NCI-H1417 treated with DMSO at 0.1 percent for 48 hours (cell line): ENCODE measurements at regions not wholly inside any gene's neighbourhood (a gene's known extent, or its start where the extent isn't known, plus 50 kb on each side); places are given as distances from the start of the nearest gene placed in this dataset.

Experiments used
- DNase-seq: peaks from one replicate; lab custom pipeline; 2025; lab: John Stamatoyannopoulos, UW

DNA sequence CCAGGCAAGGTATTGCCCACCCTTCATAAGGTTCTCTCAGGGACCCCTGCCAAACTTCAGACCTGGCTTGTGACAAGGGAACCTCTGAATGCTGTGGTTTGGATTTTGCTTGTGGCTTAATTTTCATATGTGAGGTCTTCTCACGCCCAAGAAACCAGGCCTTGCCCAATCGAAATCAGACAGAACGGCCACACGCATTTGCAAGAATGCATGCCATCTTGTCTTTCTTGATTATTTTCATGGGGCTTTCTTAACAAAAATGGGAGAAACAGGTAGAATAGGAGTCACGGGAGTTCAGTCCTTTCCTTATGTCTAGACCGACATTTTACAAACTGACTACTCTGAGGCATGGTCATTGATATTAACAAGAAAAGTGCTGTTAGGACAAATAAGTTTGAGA lies 170.2 kb upstream of the PAPPA start:
- no peak for DNase-seq

DNA sequence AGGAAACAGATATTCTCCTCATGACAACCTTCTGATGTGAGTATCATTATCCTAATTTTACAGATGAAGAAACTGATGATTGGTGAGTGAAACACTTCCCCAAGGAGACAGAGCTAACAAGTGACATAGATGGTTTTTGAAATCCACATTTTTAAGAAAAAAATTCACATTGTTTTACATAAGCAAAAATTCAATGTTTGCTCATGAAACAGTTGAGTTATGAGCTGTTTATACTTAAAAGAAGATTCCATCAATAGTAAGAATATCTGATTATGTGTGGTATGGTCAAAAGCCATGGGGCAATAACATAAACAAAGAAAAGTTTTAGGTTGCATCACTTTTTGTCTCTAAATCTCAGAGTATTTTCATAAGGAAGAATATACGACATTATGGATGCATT lies 167.9 kb upstream of the PAPPA start:
- DNase-seq = no peak

DNA sequence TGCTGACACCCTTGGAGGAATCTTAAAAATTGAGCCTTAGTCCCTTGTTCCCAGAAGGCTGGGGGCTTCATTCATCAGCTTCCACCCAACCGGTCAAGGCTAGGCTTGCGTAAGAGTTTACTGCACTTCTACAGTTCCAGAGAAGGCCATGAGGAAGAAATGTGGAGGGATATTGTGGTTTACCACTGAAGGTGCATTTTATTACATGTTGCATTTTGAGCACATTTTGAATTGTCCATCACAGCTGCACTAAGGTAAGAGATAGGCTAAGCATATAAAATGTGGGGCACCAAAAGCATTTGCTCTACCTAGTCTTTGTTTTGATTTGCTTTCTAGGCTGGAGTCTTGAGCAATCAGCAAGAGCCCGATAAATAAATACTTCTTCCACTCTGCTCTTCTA lies 167.1 kb upstream of the PAPPA start:
- DNase-seq = no peak

DNA sequence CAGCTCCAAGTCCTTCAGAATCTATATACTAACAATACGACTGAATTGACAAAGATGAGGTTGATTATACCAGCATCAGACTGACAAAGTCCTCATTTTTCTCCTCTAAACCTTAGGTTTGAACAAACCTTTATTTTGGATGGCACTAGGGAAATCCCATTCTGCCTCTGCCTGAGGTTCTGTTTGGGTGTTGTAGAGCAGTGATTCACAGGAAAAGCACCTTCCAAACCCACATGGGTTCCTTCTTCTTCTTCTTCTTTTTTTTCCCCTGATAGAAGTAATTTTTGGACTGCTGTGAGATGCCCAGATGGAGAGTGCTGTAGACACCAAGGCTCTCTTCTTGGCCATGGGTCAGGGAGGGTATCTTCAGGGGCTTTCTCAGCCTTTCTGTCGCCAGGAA lies 164.9 kb upstream of the PAPPA start:
- no peak for DNase-seq

DNA sequence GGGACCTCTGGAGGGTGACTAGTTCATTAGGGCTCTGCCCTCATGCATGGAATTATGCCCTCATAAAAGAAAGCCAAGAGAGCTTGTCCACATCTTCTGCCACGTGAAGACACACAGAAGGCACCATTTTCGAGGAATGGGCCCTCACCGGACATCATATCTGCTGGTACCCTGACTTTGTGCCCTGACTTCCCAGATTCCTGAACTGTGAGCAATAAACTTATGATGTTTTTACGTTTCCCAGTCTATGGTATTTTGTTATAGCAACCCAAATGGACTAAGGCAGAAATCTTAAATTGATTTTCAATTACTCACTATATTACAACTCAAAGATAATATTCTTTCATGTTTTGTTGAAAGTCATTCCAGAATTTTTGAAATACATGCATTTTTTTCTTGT lies 163.8 kb upstream of the PAPPA start:
- no peak for DNase-seq

DNA sequence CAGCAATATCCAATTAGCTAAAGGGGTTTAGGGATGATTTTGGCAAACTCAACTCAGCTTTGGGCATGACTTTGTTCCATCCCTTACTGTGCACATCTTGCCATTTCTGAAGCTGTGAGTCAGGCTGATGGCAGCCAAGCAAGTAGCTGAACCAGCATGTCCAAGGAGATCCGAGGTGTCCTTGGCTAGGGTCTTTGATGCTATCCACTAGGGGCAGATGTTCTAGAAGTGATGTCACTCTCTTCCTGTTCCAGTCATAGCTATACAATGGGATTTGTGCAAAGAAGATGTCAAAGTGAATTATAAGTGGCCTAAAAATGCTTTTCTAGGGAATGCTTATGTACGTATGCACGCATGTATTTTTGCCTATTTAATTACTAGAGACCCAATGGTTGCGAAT lies 160.8 kb upstream of the PAPPA start:
- DNase-seq = no peak

DNA sequence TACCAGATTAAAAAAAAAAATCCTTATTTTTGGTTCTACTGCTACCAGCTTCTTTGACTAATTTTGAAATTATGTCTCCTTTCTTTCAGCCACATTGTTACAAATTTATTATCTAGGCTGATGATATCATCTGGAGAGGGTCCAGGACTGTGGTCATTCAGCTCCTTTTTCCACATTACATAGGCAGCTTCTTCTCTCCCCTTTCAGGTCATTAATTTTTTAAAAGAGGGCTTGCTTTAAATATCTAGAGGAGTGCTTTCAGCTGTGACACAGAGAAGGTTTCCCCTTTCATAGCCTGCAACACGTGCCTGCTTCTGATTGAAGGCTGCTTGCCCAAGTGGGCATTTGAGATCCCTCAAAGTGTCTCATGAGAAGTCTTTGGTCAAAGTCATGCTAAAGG lies 155.7 kb upstream of the PAPPA start:
- DNase-seq = no peak

DNA sequence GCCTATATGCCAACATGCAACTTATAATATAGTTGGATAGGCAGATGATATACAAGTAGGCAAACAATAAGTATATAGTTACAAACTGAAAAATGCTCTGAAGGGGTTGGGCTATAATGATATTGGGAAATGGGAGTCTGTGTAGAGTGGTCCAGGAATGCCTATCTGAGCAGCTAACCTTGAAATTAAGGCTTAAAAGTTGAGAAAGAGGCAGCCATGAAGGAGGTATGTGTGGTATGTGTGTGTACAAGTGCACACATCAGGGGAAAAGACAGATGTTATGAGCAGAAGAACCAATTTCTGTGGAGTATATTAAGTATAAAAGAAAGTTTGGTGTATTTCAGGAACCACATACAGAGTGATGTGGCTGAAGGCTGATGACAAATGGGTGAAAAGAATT lies 154.9 kb upstream of the PAPPA start:
- DNase-seq = no peak

DNA sequence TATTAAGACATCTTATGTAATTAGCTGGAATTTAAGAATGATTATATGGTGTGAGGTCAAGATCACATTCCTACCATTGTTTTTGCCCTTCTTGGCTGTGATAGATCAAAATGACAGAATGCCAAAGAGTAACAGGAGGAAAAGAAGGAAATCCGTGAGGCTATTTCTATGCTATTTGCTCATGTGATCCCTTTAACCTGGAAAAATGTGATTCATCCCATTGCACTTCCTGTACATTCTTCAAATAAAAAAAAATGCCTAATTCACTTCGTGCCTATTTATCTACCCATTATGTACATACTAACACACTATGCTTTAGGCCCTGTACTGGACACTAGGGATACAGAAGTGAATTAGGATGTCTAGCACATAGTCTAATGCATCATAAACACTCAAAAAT lies 154.1 kb upstream of the PAPPA start:
- DNase-seq = no peak

DNA sequence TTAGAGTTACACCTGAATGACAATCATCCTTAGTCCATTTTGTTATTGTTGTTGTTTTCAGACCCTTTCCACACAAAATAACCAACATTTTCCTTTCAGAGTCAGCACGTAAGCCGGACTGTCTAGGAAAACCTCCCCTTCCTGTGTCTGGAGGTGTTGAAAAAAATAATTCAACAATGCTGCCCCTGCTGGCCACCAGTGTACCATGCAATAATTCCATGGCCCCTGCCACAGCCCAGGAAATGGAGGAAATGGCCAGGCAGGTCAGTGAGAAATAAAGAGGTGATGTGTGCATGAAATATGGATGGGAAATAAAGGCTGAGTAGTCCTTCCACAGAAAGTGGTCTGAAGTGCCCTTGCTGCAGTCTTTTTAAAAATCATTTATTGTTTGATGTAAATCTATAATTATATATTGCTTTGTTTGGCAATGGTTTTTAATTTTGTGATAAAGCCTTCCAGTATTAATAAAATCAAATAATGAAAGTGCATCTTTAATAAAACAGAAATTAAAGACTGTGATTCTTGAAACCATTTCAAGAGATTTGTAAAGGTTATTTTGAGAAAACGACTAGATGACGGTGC lies 152.8 kb upstream of the PAPPA start:
- no peak for DNase-seq

DNA sequence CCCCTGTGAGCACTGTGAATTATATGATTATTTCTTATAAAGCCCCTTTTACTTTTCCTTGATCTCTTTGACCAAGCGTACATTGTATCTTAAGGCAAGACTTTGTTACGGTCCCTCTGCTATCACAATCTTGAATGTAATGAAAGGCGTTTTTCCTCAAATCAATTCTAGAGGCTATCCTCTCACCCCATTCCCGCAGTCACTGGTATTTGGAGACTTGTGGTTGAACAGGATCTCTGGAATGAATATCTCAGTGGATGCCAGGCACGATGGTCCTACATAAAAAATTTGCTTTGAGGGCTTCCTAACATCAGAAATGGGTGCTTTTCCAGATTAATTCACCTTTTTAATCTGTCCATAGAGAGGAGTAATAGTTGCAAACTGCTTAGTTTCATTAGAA lies 151.4 kb upstream of the PAPPA start:
- DNase-seq = no peak

DNA sequence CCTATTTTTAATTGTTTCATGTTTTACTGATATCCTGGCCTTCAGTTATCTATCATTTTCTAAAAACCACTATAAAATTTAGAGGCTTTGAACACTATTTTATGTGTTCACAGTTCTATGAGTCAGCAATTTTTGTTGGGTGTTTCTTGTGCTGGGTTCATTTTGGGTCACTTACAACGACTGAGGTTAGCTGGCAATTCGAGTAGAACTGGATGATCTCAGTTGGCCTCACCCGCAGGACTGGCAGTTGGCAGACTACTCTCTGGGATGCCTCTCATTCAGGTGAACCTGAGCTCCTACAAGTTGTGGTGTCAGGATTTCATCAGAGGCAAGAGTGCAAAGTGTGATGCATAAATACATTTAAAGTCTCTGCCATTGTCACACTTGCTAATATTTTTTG lies 151.0 kb upstream of the PAPPA start:
- DNase-seq = no peak

DNA sequence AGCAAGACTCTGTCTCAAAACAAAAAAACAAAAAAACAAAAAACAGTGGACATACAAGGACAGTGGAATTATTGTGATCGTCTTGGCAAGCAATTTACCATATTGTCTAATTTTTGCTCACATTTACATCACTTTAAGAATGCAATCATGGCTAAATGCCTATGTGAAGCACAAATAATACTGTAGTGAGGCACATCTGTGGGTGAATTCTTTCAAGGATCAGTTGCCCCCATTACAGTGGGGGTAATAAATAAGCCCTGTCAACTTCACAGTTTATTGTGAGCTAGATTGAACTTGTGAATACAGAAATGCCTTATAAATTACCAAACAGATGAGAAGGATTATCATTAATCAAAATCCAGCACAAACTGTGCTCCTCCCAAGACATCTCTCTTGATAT lies 150.2 kb upstream of the PAPPA start:
- DNase-seq = no peak

DNA sequence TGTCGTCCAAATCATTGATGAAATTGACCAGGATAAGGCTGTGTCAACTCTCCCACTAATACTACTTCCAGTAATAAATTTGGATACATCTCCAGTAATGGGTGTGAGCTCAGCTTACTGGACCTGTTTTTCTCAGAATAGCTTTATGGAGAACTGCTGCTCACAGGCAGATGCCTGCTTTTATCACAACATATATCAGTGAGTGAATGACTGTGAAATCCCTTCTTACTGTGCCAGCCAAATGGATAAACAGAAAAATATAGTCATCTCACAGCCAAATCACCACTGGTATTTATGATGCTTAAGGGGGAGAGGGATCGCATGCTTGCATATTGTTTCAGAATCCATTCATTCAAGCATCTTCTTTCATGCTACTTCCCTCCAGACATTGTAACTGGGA lies 148.4 kb upstream of the PAPPA start:
- no peak for DNase-seq

DNA sequence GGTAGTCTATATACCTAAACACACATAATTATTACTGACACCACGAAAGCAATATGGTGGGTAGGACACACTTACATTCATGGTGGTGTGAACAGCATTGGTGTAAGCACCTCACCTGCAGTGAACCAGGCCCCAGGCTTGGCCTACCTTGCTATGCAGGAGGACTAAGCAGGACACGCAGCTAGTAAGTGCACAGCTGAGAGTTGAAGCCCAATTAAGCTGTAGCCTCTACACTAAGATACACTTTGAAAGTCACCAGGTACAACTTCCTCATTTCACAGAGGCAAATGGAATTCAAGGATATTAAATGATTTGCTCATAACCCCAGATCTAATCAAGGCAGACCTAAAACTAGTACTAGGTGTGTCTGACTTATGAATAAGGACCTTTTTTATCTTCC lies 145.8 kb upstream of the PAPPA start:
- no peak for DNase-seq

DNA sequence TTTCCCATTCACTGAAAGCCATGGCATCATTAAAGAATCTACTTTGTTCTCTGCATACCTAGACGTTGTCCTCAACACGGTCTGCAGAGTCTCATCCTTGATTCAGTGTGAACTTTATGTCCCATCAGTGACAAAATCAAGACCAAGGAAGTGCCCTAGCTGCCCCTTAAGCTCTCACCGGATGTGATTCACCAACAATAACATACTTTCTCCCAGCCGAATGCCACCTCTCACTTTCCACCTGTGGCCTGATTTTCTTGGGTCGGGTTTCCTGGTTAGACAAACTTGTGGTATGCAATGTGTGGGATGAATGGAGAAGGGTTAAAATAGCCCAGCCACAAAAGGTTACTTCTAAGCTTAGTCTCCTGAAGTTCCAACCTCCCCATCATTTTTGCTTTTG lies 145.3 kb upstream of the PAPPA start:
- no peak for DNase-seq

DNA sequence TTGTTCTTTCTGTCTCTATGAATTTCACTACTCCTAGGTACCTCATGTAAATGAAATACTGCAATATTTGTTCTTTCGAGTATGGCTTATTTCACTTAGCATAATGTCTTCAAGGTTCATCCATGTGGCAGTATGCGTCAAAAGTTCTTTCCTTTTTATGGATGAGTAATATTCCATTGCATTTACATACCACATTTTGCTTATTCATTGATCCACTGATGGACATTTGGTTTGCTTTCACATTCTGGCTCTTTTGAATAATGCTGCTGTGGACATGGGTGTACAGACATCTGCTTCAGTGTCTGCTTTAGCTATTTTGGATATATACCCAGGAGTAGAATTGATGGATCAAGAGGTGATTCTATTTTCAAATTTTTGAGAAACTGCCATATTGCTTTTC lies 144.2 kb upstream of the PAPPA start:
- no peak for DNase-seq

DNA sequence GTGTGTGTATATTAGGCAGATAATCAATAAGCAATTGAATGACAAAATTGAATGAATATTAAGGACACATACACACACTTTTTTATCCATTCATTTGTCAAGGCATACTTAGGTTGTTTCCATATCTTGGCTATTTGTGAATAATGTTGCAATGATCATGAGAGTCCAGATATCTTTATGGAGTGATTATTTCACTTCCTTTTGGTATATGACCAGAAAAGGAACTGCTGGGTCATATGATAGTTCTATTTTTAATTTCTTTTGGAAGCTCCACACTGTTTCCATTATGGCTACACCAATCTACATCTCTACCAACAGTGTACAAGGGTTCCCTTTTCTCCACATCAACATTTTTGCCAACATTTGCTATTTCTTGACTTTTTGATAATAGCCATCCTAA lies 137.7 kb upstream of the PAPPA start:
- DNase-seq = no peak

DNA sequence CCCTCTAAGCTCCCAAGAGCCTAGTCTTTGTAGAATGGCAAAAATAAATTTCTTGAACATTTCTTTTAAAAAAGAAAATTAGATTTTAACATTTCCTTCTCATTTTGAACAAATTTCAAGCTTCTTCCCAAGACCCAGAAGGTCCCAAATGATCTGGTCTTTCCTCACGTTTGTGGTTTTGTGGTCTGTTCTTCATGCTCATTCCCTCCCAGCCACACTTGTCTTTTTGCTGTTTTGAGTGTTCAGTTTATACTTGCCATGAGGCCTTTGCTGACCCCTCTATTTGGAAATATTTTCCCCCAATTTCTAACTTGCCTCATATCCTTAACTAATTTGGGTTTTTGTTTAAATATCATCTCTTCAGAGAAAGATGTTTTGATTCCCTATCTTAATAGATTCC lies 133.4 kb upstream of the PAPPA start:
- no peak for DNase-seq

DNA sequence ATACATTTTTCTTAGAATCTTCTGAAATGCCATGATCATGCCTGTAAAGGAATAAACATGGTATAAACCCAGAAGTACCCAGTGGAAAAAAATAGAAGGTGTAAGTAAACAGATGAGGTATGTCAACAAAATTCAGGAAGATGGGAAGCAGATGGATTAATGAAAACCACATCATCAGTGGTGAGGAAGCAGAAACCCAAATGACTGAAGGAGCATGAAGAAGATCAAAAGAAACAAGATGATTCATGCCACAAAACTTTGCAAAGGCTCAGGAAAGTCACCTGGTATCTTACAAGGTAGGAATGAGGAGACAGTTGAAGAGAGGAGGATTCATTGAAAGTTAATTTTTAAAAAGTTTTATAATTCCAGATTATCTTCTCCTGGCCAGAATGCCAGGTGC lies 132.8 kb upstream of the PAPPA start:
- DNase-seq = no peak

DNA sequence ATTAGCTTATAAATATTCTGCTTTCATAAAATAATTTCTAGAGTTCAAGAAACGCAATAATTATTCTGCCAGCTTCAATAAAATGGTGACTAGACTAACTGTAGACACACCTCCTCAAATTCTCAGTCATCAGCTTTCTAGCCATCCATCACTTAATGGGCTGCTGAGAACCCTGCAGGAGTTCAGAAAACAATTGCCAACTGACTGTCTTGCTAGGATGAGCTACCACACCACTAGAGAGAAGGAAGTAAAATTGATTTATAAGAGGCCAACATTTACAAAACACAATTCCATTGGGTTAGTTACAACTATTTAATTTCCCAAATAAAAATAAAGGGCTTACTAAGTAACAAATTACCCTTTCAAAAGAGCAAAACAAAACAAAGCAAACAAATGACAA lies 126.5 kb upstream of the PAPPA start:
- no peak for DNase-seq

DNA sequence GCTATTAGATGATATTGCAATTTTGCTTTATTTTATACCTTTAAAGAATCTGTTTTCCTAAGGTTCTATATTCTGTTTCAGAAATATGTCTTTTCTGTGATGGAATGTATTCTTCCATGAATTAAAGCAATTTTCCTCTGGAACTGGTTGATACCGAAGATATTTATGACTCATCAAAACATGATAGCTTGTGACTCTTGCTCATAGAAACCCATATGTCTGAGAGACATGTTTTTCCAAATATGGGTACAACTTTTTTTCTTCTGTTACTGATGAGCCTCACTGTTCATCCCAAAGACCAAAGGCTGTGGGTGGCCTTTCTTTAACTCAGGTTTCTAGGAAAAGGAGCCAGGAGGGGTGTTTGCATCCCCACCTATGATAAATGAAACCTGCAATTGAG lies 126.1 kb upstream of the PAPPA start:
- DNase-seq = no peak

DNA sequence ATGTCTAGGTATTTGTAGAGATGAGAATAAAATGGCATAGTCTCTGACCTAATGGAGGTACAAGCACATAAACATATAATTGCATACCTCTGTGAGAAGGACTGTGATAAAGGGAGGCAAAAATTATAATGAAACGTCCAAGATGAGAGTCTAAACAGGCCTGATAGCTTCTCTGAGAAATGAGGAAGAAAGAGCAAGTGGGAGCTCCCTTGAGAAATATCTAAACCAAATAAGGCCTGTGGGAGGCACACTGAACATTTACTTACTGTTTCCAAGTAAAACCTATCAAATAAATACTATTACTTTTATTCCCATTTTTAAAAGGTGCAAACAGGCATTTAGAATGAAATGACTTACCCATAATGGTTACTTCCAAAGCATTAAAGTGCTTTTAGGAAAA lies 125.6 kb upstream of the PAPPA start:
- DNase-seq = no peak

DNA sequence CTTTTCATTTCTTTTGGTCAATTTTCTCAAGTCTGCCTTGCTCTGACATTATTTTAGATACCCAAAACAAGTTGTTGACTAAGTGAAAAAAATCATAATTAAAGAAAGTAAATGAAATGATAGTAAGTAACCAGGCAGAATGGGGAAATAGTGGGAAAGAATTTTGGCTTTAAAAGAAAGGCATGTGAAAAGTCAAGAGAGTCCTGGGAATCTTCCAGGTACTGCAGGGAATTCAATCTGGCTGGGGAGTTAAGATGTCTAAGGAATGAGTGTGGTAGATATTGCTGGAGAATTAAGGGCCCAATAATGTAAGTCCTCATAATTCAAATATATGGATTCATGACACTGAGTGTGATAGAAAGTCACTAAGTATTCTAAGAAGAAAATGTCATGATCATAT lies 123.1 kb upstream of the PAPPA start:
- DNase-seq = no peak
